ENCODE measurements at regions not wholly inside any gene's neighbourhood (a gene's known extent, or its start where the extent isn't known, plus 50 kb on each side); places are given as distances from the start of the nearest gene placed in this dataset.
"Not testable (repeated sequence)": the region's sequence is repeated elsewhere in the genome, so short reads cannot be mapped to it uniquely, and the experiment has no call there.

DNA sequence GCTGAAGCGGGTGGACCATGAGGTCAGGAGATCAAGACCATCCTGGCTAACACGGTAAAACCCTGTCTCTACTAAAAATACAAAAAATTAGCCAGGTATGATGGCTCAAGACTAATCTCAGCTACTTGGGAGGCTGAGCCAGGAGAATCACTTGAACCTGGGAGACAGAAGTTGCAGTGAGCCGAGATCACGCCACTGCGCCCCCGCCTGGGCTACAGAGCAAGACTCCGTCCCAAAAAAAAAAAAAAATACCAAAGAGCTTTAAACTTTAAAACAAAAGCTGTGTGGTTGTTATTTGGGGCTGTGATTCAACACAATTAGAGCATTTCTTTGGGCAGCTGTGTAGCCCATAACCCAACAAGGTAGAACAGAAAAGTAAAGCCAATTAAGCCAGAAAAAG, 259.9 kb downstream of the GALC start:
- in situ Hi-C loops (cut with HindIII; ENCODE audit: low pct_unique_long_range_greater_than_20kb, low sequenced_read_pairs); H3K4me3 ChIP-seq (ENCODE audit: low read depth in 2 of 2, low read length in 2 of 2); intact Hi-C loops (cut with micrococcal nuclease; ENCODE audit: unreplicated experiment); H3K27me3 ChIP-seq (ENCODE audit: control insufficient read depth, insufficient read depth, low read length); POLR2A ChIA-PET; H3K4me1 ChIP-seq (ENCODE audit: control insufficient read depth, insufficient read depth, low read length); DNase-seq (ENCODE audit: low read depth, low spot score); H3K27ac ChIP-seq (ENCODE audit: low read length); ATAC-seq; H3K9me3 ChIP-seq (ENCODE audit: control insufficient read depth, insufficient read depth, low read depth, low read length); BruUV-seq (replicated peaks); H3K36me3 ChIP-seq (ENCODE audit: control insufficient read depth, insufficient read depth, low read length); CTCF ChIA-PET: not testable (repeated sequence)
- TF ChIP-seq, protein P1, sequence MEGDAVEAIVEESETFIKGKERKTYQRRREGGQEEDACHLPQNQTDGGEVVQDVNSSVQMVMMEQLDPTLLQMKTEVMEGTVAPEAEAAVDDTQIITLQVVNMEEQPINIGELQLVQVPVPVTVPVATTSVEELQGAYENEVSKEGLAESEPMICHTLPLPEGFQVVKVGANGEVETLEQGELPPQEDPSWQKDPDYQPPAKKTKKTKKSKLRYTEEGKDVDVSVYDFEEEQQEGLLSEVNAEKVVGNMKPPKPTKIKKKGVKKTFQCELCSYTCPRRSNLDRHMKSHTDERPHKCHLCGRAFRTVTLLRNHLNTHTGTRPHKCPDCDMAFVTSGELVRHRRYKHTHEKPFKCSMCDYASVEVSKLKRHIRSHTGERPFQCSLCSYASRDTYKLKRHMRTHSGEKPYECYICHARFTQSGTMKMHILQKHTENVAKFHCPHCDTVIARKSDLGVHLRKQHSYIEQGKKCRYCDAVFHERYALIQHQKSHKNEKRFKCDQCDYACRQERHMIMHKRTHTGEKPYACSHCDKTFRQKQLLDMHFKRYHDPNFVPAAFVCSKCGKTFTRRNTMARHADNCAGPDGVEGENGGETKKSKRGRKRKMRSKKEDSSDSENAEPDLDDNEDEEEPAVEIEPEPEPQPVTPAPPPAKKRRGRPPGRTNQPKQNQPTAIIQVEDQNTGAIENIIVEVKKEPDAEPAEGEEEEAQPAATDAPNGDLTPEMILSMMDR (IDR thresholded peaks at IDR 0.05), result peak; percentile 10; the same call in 1 of the 2 replicates

DNA sequence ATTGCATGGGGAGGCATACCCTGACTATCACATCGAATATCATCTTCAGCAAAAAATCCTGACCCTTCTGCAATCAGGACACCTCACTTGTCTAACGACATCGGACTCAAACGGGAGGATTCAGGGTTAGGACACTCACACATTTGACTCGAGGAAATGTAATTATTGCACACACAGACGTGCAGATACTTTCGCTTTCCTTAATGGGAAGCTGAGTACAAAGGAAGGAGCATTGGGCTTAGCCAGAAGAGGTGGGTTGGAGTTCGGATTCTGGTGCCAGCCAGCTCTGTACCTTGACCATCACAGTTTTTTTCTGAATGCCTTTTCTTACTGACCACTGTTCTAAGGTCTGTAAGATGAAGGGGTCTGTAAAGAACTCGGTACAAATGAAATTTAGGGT, 260.4 kb downstream of the GALC start:
- intact Hi-C loops (cut with micrococcal nuclease; ENCODE audit: unreplicated experiment), result no loop called here
- in situ Hi-C loops (cut with HindIII; ENCODE audit: low pct_unique_long_range_greater_than_20kb, low sequenced_read_pairs), result no loop called here
- Histone ChIP-seq H3K27ac (ENCODE audit: low read length) (no peak overlapping the region), H3K4me3 (ENCODE audit: low read depth in 2 of 2, low read length in 2 of 2) (peak overlapping the region in 1 of 2 experiments; percentile 14; a peak in 1 of 4 replicates), H3K27me3 (ENCODE audit: control insufficient read depth, insufficient read depth, low read length) (no peaks in the 10 kb centered on the region), H3K9me3 (ENCODE audit: control insufficient read depth, insufficient read depth, low read depth, low read length) (no peaks in the 10 kb centered on the region), H3K4me1 (ENCODE audit: control insufficient read depth, insufficient read depth, low read length) (no peaks in the 10 kb centered on the region), H3K36me3 (ENCODE audit: control insufficient read depth, insufficient read depth, low read length) (no peaks in the 10 kb centered on the region)
- TF ChIP-seq, protein P2, sequence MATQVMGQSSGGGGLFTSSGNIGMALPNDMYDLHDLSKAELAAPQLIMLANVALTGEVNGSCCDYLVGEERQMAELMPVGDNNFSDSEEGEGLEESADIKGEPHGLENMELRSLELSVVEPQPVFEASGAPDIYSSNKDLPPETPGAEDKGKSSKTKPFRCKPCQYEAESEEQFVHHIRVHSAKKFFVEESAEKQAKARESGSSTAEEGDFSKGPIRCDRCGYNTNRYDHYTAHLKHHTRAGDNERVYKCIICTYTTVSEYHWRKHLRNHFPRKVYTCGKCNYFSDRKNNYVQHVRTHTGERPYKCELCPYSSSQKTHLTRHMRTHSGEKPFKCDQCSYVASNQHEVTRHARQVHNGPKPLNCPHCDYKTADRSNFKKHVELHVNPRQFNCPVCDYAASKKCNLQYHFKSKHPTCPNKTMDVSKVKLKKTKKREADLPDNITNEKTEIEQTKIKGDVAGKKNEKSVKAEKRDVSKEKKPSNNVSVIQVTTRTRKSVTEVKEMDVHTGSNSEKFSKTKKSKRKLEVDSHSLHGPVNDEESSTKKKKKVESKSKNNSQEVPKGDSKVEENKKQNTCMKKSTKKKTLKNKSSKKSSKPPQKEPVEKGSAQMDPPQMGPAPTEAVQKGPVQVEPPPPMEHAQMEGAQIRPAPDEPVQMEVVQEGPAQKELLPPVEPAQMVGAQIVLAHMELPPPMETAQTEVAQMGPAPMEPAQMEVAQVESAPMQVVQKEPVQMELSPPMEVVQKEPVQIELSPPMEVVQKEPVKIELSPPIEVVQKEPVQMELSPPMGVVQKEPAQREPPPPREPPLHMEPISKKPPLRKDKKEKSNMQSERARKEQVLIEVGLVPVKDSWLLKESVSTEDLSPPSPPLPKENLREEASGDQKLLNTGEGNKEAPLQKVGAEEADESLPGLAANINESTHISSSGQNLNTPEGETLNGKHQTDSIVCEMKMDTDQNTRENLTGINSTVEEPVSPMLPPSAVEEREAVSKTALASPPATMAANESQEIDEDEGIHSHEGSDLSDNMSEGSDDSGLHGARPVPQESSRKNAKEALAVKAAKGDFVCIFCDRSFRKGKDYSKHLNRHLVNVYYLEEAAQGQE (IDR thresholded peaks at IDR 0.05; ENCODE audit: insufficient read depth in 1 of 2, low read depth in 2 of 2, low read length in 1 of 2), result no peak
- TF ChIP-seq, protein P1 (IDR thresholded peaks at IDR 0.05), result no peak
- TF ChIP-seq SIN3A (IDR thresholded peaks at IDR 0.05; ENCODE audit: borderline replicate concordance, insufficient read depth, low read depth, low read length) (no peak), TCF7L2 (IDR thresholded peaks at IDR 0.05; ENCODE audit: low read depth, low read length) (no peak), POLR2AphosphoS5 (IDR thresholded peaks at IDR 0.05; ENCODE audit: low read depth, low read length) (no peak)
- ATAC-seq (no peak), DNase-seq (ENCODE audit: low read depth, low spot score) (no peak)
- ChIA-PET CTCF (no interaction called here), POLR2A (no interaction called here)
- BruUV-seq (replicated peaks), result no TSS peak

DNA sequence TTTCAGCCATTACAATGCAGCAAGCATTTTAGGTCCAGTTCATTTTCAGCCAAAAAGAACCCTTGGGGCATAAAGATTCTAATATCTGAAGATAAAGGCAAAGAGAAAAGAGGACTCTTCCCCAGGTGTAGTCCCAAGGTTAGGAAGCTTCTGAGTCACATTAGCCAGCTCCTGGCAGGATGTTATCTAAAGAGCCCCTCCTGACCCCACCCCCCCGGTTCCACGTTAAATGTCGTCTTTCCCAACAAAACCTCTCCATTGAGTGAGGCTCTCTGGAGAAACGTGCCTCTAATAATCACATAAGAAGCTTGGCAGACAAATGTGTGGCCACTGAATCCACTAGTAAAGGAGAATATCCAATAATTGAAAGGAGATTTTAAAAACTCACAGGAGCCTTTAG, 267.7 kb downstream of the GALC start:
- no peaks in the 10 kb centered on the region for H3K4me1 ChIP-seq (ENCODE audit: control insufficient read depth, insufficient read depth, low read length)
- no peaks in the 10 kb centered on the region for H3K27me3 ChIP-seq (ENCODE audit: control insufficient read depth, insufficient read depth, low read length)
- CTCF ChIA-PET, result no interaction called here
- POLR2A ChIA-PET, result interaction anchor here (0.6 kb wide), 2 partner anchors 36 to 1588 kb away, joined by 3 to 4 read pairs; no protein-coding TSS in a partner anchor
- H3K9me3 ChIP-seq (ENCODE audit: control insufficient read depth, insufficient read depth, low read depth, low read length), result no peaks in the 10 kb centered on the region
- intact Hi-C loops (cut with micrococcal nuclease; ENCODE audit: unreplicated experiment) (no loop called here), in situ Hi-C loops (cut with HindIII; ENCODE audit: low pct_unique_long_range_greater_than_20kb, low sequenced_read_pairs) (no loop called here)
- no peaks in the 10 kb centered on the region for H3K36me3 ChIP-seq (ENCODE audit: control insufficient read depth, insufficient read depth, low read length)
- no peak for DNase-seq (ENCODE audit: low read depth, low spot score)
- BruUV-seq (replicated peaks), result no TSS peak
- H3K27ac ChIP-seq (ENCODE audit: low read length), result no peak overlapping the region
- no peak for ATAC-seq
- TF ChIP-seq, protein P1 (IDR thresholded peaks at IDR 0.05), result no peak
- TF ChIP-seq POLR2AphosphoS5 (IDR thresholded peaks at IDR 0.05; ENCODE audit: low read depth, low read length) (no peak), SIN3A (IDR thresholded peaks at IDR 0.05; ENCODE audit: borderline replicate concordance, insufficient read depth, low read depth, low read length) (no peak), TCF7L2 (IDR thresholded peaks at IDR 0.05; ENCODE audit: low read depth, low read length) (no peak)
- TF ChIP-seq, protein P2 (IDR thresholded peaks at IDR 0.05; ENCODE audit: insufficient read depth in 1 of 2, low read depth in 2 of 2, low read length in 1 of 2), result no peak
- no peak overlapping the region for H3K4me3 ChIP-seq (ENCODE audit: low read depth in 2 of 2, low read length in 2 of 2)

Measured in Panc1 (cell line).